Retina (tissue), 1 donor: ENCODE measurements at regions not wholly inside any gene's neighbourhood (a gene's known extent, or its start where the extent isn't known, plus 50 kb on each side); places are given as distances from the start of the nearest gene placed in this dataset.

Source experiments
- DNase-seq: peaks from one replicate; pipeline ENCODE4 v3.0.0-alpha.2; 2016

DNA sequence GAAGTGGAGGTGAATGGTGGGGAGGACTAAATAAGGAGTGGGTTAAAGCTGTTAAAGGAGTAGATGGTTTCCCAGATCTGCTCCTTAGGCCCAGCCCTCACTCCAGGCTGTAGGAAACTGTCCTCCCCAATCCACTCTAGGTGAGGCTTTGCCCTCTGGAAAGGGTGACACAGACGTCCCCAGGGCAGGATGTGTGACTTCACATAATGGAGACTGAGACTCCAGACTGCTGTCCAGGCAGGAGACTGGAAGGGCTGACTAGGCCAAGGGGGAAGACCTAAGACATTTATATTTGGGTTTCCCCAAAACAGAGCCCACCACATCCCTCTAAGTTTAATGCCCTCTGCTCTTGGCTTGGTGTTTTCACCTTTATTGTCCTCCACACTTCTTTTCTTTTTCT lies 488.5 kb downstream of the SHQ1 start:
- no peak for DNase-seq

DNA sequence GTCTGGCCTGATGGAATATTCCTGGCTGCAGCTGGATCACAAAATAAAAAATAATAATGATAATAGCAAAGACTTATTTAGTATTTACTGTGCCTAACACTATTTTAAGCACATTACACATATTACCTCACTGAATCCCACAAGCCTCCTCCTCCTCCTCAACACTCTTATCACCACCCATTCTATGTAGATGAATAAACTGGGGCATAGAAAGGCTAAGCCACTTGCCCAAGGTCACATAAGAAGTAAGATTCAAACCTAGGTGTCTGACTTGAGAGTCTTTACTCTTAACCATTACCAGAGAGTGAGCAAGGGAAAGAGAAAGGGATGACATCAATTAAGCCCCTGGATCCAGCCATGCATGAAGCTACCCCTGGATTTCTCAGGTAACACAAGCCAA lies 493.1 kb downstream of the SHQ1 start:
- DNase-seq: no peak

DNA sequence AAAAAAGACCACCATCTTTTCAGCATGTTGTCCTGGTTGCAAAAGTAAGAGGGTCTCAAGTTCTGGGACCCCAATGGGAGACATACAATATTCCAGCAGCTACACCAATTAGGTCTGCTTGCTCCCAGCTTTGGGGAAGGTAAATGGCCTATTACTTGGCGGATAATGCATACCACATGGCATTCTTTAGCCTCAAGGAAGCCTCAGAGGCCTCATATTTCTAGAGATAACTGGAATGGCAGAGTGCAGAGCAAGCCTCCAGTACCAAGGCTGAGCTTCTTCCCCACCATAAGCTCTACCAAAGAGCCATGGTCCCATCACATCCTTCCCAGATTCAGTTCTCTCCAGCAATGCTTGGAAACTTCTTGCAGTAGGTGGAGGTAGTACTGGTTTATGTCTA lies 493.8 kb downstream of the SHQ1 start:
- no peak for DNase-seq

DNA sequence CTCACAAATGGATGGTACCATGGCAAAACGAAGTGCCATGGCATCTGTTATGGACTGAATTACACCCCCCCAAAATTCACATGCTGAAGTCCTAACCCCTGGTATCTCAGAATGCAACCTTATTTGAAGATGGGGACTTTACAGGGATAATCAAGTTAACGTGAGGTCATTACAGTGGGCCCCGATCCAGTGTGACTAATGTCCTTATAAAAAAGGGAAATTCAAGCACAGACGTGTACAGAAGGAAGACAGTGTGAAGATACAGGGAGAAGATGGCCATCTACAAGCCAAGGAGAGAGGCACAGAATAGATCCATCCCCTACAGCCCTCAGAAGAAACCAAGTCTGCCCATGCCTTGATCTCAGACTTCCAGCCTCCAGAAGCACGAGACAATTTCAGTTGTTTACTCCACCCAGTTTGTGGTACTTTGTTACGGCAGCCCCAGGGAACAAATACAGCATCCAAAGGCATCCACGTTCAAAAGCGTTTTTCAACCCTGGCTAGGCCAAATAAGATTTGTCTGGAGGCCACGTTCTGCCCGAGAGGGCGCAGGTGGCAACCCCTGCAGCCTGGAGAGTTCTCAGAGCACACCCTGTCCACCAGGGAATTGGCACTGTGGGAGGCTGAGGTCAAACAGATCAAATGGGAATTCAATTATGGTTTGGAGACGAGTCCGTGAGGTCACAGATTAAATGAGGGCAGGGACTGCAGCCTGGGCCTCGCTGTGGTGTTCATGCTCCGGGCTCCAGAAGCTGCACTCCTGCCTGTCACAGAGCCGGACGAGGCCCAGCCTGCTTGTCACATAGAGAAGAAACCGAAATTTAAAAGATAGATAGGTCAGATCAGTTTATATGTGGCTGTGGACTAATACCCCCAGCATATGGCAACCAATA lies 494.8 kb downstream of the SHQ1 start:
- no peak for DNase-seq

DNA sequence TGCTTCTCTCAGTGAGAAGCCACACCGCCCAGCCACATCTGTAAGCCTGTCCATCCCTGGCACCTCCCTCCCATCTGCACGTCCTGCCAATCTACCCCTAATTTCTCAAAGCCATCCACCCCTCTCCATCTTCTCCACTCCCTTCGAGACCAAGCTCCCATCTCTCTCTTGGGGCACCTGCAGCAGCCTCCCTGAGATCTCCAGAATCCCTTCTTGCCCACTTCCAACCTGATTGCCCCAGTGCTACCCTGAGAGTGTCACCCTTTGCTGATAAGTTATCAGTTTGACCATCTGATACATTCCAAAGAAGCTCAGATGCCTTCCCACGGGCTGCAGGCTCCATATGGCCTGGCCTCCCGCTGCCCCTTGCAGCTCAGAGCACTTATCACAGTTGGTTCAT lies 496.1 kb downstream of the SHQ1 start:
- DNase-seq: no peak

DNA sequence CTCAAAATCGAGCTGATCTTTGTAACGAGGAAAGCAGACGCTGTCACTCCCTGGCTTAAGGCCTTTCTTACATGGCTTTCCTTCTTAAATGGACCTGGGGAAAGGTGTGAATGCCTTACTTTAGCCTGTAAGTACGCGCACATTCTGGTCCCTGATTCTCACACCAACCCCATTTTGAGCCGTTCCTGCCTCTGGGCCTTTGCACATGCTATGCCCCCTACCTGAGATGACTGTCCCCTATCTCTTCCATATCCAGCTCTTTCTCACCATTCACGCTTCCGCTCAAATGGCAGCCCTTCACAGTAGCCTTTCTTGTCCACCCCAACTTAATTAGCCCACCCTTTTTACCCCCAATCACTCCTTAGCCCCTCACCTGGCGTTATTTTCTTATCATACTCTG lies 496.7 kb downstream of the SHQ1 start:
- no peak for DNase-seq

DNA sequence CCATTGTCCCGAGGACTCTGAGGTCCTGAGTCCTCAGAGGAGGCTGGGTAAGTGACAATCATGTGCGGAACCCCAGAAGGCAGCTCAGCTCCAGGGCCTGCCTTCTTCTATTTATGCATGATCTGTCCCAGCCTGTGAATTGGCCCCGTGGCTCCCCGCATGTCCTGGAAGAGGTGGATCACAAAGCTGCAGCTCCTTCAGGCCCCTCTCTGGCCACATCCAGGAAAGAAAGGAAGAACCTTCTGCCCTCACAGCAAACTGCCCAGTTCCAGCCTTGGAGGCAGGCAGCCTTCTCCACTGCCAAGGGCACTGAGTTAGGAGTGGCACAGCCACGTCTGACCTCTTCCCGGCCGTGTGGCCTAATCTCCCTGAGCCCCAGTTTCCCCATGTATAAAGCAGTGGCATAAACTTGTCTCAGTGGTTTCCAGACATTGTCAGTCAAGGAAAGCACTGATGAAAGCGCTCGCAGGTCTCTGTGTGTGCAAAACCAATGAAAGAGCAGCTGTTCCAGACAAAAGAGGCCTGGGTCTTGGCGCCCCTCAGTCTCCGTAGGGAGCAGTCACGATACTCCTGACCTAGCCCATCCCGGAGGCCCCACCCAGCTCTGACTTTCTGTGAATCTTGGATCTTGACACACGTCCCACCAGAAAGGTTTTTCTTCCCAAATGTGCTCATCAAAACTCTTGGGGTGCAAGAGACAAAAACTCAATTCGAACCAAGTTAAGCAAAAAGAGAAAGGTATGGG lies 497.3 kb downstream of the SHQ1 start:
- DNase-seq: no peak

DNA sequence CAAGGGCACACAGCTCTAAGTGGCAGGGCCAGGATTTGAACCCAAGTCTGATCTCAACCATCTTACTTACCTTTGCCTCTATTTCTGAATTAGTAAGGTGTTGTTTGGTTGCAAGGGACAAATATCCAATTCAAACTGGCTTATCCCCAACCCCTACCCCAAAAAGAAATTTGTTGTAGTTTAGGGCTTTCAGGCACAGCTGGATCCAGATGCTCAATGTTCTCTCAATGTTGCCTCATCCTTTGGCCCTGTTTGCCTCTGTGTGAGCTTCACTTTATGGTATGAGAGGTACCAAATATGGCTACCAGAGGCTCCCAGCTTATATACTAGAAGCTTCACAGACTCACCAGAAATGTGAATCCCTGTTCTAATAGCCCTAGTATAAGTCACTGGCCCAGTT lies 499.9 kb downstream of the SHQ1 start:
- no peak for DNase-seq

DNA sequence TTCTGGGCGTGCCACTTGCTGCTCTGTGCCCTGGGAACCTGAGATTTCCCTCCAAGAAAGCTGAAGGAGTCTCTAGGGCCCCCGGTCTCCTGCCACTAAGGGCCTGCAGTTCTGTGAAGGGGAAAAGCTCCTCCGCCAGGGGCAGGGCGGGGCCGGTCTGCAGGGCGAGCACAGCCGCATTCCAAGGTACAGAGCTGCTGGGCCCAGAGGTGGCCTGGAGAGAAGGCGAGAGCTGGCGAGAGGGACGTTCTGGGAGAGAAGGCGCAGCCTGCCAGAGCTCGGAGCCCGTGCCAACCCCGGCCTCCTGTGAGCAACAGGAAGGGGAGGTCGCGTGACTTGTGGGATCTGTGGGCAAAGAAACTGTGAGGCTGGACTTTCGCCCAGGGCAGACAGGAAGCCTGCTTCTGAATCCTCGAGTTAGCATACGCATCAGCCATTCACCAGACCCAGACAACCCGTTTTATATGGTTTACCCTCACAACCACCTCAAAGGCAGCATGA lies 500.4 kb downstream of the SHQ1 start:
- no peak for DNase-seq

DNA sequence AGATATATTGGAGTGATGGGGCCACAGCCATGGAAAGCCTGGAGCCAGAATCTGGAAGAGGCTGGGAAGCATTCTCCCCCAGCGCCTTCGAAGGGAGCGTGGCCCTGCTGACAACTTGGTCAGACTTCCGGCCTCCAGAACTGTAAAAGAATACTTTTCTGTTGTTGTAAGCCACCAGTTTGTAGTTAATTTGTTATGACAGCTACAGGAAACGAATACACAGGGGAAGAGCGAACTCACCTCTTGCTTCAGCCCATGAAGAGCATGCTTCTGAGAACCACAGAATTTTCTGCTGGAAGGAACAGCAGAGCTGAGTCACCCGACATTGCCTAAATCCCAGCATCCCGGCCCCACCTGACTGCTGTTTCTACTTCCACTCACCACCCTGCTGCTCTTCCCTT lies 501.7 kb downstream of the SHQ1 start:
- peak; percentile 70 for DNase-seq

DNA sequence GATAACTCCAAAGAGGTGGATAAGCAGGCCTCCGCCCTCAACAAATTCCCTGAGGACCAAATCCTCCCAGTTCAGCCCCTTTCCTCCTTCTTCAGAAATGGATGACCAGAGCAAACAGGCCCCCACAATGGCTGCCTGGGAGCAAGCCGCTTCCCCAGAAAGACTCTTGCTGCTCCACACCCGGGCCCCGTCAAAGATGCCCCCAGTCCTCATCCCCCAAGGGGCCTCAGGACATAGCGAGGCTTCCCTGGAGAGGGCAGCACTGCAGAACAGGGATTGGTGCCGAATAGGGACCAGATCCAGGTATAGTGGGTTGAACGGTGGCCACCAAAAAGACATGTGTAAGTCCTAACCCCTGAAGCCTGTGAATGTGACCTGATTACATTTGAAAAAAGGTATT lies 502.3 kb downstream of the SHQ1 start:
- DNase-seq: no peak

DNA sequence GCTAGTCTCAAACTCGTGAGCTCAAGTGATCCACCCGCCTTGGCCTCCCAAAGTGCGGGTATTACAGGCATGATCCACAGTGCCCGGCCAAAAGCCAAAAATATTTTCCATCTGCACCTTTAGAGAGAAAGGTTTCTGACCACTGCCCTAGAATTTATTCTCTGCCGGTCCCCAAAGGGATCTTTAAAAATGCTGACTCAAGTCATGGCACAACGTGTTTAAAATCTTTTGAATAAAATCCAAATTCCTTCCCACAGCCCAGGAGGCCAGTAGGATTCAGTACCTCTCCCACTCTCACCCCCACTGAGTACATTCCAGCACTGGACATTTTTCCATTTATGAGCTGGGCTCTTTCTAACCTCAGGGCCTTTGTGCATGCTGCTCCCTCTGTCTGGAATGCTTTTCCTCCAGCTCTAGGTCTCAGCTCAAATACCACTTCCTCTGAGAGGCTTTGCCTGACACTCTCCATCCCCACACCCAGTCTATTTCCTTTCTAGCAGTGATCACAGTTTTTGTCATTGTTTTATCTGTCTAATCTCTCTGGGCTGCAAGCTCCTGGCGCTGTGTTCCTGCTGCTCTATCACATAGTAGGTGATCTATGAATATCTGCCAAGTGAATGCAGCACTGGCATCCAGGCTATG lies 502.9 kb downstream of the SHQ1 start:
- DNase-seq: no peak

DNA sequence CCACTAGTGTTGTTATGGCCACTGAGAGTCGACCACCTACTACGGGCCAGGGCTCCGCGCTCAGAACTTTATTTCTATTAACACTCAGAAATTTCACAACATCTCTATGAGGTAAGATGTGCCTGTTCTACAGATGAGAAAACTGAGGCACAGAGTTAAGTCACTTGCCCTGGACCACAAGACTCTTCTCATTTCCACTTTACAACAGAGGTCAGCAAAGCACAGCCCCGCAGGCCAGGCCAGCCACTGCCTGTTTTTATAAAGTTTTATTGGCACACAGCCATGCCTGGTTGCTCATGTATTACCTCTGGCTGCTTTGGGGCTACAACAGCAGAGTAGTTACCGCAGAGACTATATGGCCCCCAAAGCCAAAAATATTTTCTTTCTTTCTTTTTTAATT lies 503.6 kb downstream of the SHQ1 start:
- no peak for DNase-seq

DNA sequence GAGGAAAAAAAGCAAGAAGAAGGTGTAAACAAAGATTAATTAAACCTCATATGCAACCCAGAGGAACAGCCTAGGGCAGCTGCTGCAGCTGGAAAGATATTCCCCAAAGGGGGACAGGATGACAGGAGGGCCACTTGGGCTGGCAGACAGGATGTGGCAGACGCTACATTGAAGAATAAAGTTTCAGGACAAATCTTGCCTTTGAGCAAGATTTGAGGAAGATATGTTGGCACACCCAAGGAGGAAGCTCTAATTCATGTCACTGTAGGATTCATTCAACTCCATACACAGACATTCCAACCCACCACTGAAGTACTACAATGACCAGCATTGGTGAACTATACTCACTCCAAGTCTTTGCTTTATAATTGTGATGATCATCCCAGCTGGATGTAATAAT lies 504.0 kb downstream of the SHQ1 start:
- no peak for DNase-seq

DNA sequence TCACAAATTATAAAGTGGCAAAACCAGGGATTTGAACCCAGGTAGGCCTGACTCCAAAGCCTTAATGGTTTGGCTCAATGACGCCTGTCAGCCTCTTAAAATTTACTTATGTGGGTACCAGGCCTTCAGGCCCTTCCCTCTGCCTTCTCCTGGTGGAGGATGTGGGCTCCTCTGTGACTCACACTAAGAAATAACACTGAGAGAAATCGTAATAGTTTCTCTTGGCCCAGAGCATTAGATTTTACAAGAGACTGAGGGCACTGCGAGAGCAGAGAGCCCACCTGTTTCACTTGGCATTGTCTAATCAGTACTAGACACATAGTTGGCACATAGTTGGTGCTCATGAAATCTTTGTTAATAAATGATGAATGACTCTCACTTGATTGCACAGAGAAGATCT lies 505.2 kb downstream of the SHQ1 start:
- DNase-seq: no peak

DNA sequence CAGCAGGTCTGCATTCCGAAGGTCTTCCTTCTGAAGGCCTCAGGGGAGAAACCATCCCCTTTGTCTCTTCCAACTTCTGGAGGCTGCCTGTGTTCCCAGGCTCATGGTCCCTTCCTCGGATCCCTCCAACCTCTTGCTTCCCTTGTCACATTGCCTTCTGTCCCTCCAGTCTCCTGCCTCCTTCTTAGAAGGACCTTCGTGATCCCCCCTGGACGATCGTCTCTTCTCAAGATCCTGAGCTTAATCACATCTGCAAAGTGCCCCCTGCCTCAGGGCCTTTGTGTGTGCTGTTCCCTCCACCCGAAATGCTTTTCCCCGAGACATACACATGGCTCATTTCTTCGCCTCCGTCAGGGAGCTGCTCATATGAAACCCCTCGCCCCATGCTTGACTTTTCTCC lies 505.8 kb downstream of the SHQ1 start:
- no peak for DNase-seq

DNA sequence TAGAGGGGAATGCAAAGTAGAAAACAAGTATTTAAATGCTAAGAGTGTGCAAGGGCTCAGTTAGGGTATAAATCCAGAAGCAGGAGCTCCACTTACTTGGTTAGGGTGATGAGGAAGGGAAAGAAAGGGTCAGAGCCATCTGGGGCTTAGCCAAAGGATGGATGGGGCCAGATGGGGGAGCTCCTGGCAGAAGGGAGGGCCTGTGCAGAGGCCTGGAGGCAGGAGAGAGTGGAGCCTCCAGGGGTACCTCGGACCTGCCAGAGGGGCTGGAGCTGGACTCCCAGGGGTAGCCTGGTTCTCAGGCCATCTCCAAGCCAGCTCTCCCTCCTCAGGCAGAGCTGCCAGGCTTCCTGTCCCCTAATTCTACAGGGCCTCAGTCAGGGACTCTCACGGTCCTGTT lies 506.3 kb downstream of the SHQ1 start:
- DNase-seq: no peak

DNA sequence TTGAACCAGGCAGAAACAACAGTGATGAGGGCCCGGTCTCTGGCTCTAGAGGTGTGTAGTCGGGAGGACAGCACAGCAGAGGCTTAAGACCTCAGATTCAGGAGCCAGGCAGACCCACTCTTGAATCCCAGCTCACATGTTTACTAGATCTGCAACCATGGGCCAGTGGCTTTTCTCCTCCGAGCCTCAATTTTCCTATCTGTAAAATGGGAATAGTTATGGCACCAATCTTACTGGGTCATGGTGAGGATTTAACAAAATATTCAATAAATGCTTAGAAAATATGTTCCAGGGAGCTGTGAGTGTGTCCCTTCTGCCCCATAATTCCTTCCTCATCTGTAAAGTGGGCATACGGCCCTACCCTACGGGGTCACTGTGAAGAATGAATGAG lies 506.9 kb downstream of the SHQ1 start:
- no peak for DNase-seq

DNA sequence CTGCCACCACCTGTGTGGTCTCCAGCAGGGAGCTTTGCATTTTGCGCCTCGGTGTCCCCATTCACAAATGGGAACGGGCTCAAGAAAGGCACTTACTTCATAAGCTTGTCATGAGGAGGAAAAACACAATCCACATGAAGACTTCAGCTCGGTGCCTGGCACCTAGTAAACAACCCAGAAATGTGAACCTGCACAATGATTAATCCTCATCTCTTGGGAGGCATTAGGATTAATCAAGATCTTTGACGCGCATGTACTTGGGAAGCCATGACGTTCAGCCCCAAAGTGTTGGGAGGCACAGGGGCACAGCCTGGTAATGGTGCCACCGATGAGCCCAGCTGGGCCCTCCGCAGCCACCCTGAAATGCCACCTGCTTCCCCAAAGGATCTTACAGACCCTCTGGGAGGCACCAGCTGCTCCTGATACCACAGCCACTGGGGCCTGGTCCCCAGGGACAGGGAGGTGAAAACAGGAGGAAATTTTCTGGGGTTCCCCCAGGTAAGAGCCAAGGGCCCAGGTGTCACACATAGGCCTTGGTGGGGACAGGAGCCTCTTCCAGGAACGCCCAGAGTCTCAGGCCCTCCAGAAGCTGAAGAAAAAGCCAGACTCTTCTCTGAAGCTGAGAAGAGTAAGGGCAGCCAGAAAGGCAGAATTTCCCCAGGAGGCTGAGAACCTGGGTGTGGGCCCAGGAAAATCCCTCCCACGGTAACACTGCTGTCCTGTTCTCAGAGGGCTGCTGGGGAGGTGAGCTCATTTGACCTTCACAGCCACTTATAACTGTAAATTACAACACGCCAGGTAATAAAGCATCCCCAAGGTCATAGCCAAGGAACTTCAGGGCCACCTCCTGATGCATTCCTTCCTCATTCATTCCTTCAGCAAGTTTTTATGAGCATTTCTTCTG lies 507.5 kb downstream of the SHQ1 start:
- no peak for DNase-seq

DNA sequence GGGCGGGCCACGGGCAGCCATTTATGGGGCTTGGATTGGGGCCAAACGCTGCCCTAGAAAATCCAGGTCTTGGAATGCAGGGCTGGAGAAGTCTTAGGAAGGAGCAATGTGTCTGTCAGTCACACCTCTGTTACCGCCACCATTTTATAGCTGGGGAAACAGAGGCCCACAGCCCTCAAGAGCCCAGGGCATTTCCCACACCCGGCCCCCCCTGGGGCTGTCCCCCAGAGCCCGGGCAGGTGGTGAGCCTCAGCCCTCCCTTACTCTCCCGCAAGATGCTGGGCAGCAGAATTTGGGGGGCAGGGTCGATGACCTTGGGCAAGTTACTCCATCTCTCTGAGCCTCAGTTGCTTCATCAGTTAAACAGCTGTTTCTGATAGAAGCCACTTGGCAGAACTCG lies 508.2 kb downstream of the SHQ1 start:
- DNase-seq: no peak

DNA sequence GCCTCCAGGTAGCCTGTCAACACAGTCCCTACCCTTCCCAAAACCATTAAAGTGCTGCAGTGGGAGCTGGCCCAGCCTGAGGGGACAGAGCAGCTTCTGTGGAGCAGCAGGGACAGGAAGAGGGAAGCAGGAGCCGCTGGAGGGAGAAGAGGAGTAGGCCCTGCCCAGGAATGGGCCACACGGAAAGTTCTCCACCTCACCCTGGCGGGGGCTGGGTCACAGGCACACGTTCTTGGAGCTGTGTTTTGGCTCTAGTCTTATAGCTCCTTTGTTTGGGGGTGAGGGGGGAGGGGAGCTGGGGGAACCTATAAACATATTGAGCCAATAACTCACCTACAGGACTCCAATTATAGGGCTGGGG lies 508.6 kb downstream of the SHQ1 start:
- no peak for DNase-seq

DNA sequence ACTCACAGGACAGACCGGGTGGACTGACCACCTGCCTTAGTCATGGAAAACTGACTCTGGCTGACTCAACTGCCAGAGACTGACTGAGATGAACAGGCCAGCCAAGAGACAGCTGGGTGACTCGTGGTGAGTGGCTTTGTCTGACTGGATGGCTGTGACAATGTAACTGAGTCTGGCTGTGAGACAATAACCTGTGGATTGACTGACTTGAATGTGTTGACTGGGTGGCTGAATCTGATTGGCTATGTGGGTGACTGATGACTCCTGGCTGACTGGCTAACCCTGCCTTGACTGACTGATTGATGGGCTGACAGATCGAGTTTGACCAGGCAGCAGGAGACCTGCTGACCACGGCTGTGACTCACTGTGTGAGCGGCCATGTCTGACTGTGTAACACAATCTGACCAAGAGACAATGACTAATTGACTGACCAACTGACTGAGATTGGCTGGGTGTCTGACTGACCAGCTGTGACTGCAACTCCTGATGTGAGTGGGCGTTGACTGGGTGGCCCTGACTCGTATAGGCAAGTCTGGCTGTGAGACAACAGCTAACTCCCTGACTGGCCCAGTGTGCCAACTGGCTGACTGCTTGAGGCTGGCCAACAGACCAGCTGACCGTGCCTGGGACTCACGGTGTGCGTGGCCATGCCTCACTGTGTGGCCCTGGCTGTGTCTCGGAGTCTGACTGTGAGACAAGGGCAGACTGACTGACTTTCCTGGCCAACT lies 509.1 kb downstream of the SHQ1 start:
- DNase-seq: no peak
